ENCODE measurements at regions not wholly inside any gene's neighbourhood (a gene's known extent, or its start where the extent isn't known, plus 50 kb on each side); places are given as distances from the start of the nearest gene placed in this dataset.
"Not testable (repeated sequence)": the region's sequence is repeated elsewhere in the genome, so short reads cannot be mapped to it uniquely, and the experiment has no call there.

GRCh38 chr4:60934566-60935295 is 265.4 kb upstream of the ADGRL3 start:
- DNase-seq (ENCODE audit: low read depth in 1 of 2, low spot score in 1 of 2): no peak

GRCh38 chr4:60938181-60938580 is 261.9 kb upstream of the ADGRL3 start:
- no peak for DNase-seq (ENCODE audit: low read depth in 1 of 2, low spot score in 1 of 2)

GRCh38 chr4:60938621-60939020 is 261.5 kb upstream of the ADGRL3 start:
- DNase-seq (ENCODE audit: low read depth in 1 of 2, low spot score in 1 of 2): no peak

GRCh38 chr4:60944060-60944459 is 256.1 kb upstream of the ADGRL3 start:
- DNase-seq (ENCODE audit: low read depth in 1 of 2, low spot score in 1 of 2): no peak

- DNase-seq (ENCODE audit: low read depth in 1 of 2, low spot score in 1 of 2): no peak
These were observed 254.5 kb upstream of the ADGRL3 start for GRCh38 chr4:60945641-60946040.

GRCh38 chr4:60948008-60948407 is 252.1 kb upstream of the ADGRL3 start:
- no peak for DNase-seq (ENCODE audit: low read depth in 1 of 2, low spot score in 1 of 2)

- no peak for DNase-seq (ENCODE audit: low read depth in 1 of 2, low spot score in 1 of 2)
These were observed 247.2 kb upstream of the ADGRL3 start for GRCh38 chr4:60952921-60953320.

- DNase-seq (ENCODE audit: low read depth in 1 of 2, low spot score in 1 of 2): no peak
These were observed 246.3 kb upstream of the ADGRL3 start for GRCh38 chr4:60953826-60954225.

- no peak for DNase-seq (ENCODE audit: low read depth in 1 of 2, low spot score in 1 of 2)
These were observed 237.8 kb upstream of the ADGRL3 start for GRCh38 chr4:60962286-60962685.

- DNase-seq (ENCODE audit: low read depth in 1 of 2, low spot score in 1 of 2): no peak
These were observed 218.6 kb upstream of the ADGRL3 start for GRCh38 chr4:60981534-60981933.

- no peak for DNase-seq (ENCODE audit: low read depth in 1 of 2, low spot score in 1 of 2)
These were observed 211.0 kb upstream of the ADGRL3 start for GRCh38 chr4:60989141-60989540.

- DNase-seq (ENCODE audit: low read depth in 1 of 2, low spot score in 1 of 2): no peak
These were observed 208.1 kb upstream of the ADGRL3 start for GRCh38 chr4:60992037-60992436.

GRCh38 chr4:61003301-61003700 is 196.8 kb upstream of the ADGRL3 start:
- DNase-seq (ENCODE audit: low read depth in 1 of 2, low spot score in 1 of 2): no peak

- no peak for DNase-seq (ENCODE audit: low read depth in 1 of 2, low spot score in 1 of 2)
These were observed 195.4 kb upstream of the ADGRL3 start for GRCh38 chr4:61004651-61005170.

- no peak for DNase-seq (ENCODE audit: low read depth in 1 of 2, low spot score in 1 of 2)
These were observed 189.1 kb upstream of the ADGRL3 start for GRCh38 chr4:61011051-61011450.

GRCh38 chr4:61011936-61012335 is 188.2 kb upstream of the ADGRL3 start:
- not testable (repeated sequence) for DNase-seq (ENCODE audit: low read depth in 1 of 2, low spot score in 1 of 2)

GRCh38 chr4:61024610-61025009 is 175.5 kb upstream of the ADGRL3 start:
- no peak for DNase-seq (ENCODE audit: low read depth in 1 of 2, low spot score in 1 of 2)

GRCh38 chr4:61027939-61028338 is 172.2 kb upstream of the ADGRL3 start:
- DNase-seq (ENCODE audit: low read depth in 1 of 2, low spot score in 1 of 2): no peak

GRCh38 chr4:61036071-61036684 is 163.9 kb upstream of the ADGRL3 start:
- no peak for DNase-seq (ENCODE audit: low read depth in 1 of 2, low spot score in 1 of 2)

- DNase-seq (ENCODE audit: low read depth in 1 of 2, low spot score in 1 of 2): no peak
These were observed 158.6 kb upstream of the ADGRL3 start for GRCh38 chr4:61041527-61041926.

- no peak for DNase-seq (ENCODE audit: low read depth in 1 of 2, low spot score in 1 of 2)
These were observed 155.3 kb upstream of the ADGRL3 start for GRCh38 chr4:61044837-61045236.

- no peak for DNase-seq (ENCODE audit: low read depth in 1 of 2, low spot score in 1 of 2)
These were observed 151.1 kb upstream of the ADGRL3 start for GRCh38 chr4:61049018-61049417.

- DNase-seq (ENCODE audit: low read depth in 1 of 2, low spot score in 1 of 2): no peak
These were observed 132.7 kb upstream of the ADGRL3 start for GRCh38 chr4:61067381-61067780.

Data from activated CD4-positive, alpha-beta T cell treated with anti-CD3 and anti-CD28 coated beads, Interleukin-2, amount 50 U/mL, for 24 hours (primary cell).